ENCODE measurements at regions not wholly inside any gene's neighbourhood (a gene's known extent, or its start where the extent isn't known, plus 50 kb on each side); places are given as distances from the start of the nearest gene placed in this dataset.

DNA sequence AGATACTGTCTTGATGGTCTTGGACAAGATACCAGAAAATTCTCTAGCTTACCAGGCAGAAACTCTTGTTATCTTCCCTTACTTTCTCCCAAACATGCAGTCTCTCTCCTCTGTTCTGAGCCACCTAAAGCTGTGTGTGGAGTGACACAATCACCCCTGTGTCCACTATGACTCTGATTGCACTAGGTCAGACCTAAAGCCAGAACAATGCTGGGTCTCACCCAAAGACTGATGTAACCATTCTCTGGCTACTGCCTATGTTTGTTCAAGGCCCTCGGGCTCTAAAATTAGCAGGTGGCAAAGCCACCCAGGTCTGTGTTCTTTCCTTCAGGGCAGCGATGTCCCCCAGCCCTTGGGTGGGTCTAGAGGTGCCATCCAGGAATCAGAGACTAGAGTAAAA lies 200.5 kb downstream of the KCNA4 start:
- Histone ChIP-seq H3K36me3 (ENCODE audit: insufficient read depth, low read length) (no peaks in the 10 kb centered on the region), H3K9me3 (ENCODE audit: low read depth, low read length) (no peaks in the 10 kb centered on the region), H3K4me3 (no peak overlapping the region), H3K9ac (ENCODE audit: insufficient read length) (no peak overlapping the region), H3K27ac (no peak overlapping the region)
- TF ChIP-seq EZH2 (IDR thresholded peaks at IDR 0.05) (no peak), POLR2AphosphoS5 (IDR thresholded peaks at IDR 0.05; ENCODE audit: borderline replicate concordance, low read depth, low read length) (no peak), FOXP2 (optimal IDR thresholded peaks at IDR 0.05; ENCODE audit: control extremely low read depth, extremely low read length, insufficient read depth) (no peak)
- no peak for DNase-seq (ENCODE audit: low read depth, low spot score)

DNA sequence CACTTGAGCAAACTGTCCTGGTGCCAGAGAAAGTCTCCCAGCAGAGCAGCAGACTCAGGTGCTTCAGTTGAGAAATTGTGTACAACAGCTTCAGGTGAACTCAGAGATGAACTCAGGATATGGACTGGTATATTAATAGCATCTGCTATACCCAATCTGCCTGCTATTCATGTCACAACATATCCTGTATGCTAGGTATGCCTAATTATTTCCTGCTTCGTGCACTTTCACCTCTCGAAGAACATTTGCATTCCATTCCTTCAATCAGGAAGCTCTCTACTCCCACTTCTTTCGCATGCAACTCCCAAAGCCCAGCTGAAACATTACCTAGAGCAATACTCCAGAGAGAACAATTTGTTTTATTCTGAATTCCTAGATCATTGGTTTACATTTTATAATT lies 207.7 kb downstream of the KCNA4 start:
- DNase-seq (ENCODE audit: low read depth, low spot score), result no peak
- H3K9ac ChIP-seq (ENCODE audit: insufficient read length), result no peak overlapping the region
- H3K4me3 ChIP-seq, result no peak overlapping the region
- H3K27ac ChIP-seq, result no peak overlapping the region
- H3K36me3 ChIP-seq (ENCODE audit: insufficient read depth, low read length), result no peaks in the 10 kb centered on the region
- TF ChIP-seq FOXP2 (optimal IDR thresholded peaks at IDR 0.05; ENCODE audit: control extremely low read depth, extremely low read length, insufficient read depth) (no peak), EZH2 (IDR thresholded peaks at IDR 0.05) (no peak), POLR2AphosphoS5 (IDR thresholded peaks at IDR 0.05; ENCODE audit: borderline replicate concordance, low read depth, low read length) (no peak)
- no peaks in the 10 kb centered on the region for H3K9me3 ChIP-seq (ENCODE audit: low read depth, low read length)

DNA sequence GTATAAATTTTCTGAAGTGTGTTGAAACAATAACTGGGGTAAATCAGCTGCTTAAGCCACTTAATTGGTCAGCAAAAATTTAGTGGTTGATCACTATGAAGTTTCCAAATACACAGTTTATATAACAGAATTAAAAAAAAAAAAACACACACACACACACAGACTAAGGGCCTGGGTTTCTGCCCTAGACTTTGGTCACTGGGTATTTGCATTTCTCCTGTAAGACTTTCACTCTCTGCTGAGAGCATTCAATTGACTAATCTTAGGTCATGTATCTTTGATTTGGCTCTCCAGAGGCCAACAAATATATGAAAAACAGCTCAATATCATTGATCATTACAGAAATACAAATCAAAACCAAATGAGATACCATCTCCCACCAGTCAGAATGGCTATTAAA lies 214.3 kb downstream of the KCNA4 start:
- H3K9ac ChIP-seq (ENCODE audit: insufficient read length), result no peak overlapping the region
- DNase-seq (ENCODE audit: low read depth, low spot score), result no peak
- no peak overlapping the region for H3K4me3 ChIP-seq
- H3K36me3 ChIP-seq (ENCODE audit: insufficient read depth, low read length), result no peaks in the 10 kb centered on the region
- no peaks in the 10 kb centered on the region for H3K9me3 ChIP-seq (ENCODE audit: low read depth, low read length)
- TF ChIP-seq EZH2 (IDR thresholded peaks at IDR 0.05) (no peak), POLR2AphosphoS5 (IDR thresholded peaks at IDR 0.05; ENCODE audit: borderline replicate concordance, low read depth, low read length) (no peak), FOXP2 (optimal IDR thresholded peaks at IDR 0.05; ENCODE audit: control extremely low read depth, extremely low read length, insufficient read depth) (no peak)
- no peak overlapping the region for H3K27ac ChIP-seq

DNA sequence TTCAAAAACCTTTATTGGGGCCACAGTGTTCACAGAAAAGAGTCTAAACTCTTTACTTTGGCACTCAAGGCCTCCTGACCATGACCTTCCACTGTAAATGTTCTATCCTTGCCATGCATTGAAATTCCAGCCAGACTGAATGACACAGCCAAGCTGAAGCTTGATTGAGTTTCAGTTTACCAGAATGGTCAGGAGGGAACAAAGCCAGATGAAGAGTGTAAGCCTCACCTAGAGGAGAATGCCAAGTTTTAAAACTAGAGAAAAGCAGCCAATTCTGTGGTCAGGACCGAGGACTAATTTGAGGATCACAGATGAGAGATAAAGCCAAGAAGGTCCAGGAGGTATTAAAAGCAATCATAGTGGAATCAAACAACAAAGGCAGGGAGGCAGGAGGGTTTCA lies 215.3 kb downstream of the KCNA4 start:
- Histone ChIP-seq H3K9ac (ENCODE audit: insufficient read length) (no peak overlapping the region), H3K27ac (no peak overlapping the region), H3K4me3 (no peak overlapping the region), H3K9me3 (ENCODE audit: low read depth, low read length) (no peaks in the 10 kb centered on the region), H3K36me3 (ENCODE audit: insufficient read depth, low read length) (no peaks in the 10 kb centered on the region)
- TF ChIP-seq EZH2 (IDR thresholded peaks at IDR 0.05), result no peak
- TF ChIP-seq POLR2AphosphoS5 (IDR thresholded peaks at IDR 0.05; ENCODE audit: borderline replicate concordance, low read depth, low read length), result no peak
- TF ChIP-seq FOXP2 (optimal IDR thresholded peaks at IDR 0.05; ENCODE audit: control extremely low read depth, extremely low read length, insufficient read depth), result no peak
- no peak for DNase-seq (ENCODE audit: low read depth, low spot score)

DNA sequence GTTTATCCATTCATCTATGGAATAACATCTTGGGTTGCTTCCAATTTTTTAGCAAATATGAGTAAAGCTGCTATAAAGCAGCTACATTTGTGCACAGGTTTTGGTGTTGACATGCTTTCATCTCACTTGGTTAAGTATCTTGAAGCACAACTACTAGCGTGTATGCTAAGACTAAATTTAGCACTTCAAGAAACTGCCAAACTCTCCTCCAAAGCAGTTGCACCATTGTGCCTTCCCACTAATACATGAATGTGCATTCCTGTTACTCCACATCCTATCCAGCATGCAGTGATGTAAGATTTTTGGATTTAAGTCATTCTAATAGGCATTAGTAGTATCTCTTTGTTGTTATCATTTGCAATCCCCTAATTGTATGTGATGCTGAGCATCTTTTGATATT lies 230.7 kb downstream of the KCNA4 start:
- Histone ChIP-seq H3K9me3 (ENCODE audit: low read depth, low read length) (no peaks in the 10 kb centered on the region), H3K27ac (no peak overlapping the region), H3K4me3 (no peak overlapping the region), H3K36me3 (ENCODE audit: insufficient read depth, low read length) (no peaks in the 10 kb centered on the region), H3K9ac (ENCODE audit: insufficient read length) (no peak overlapping the region)
- TF ChIP-seq EZH2 (IDR thresholded peaks at IDR 0.05) (no peak), FOXP2 (optimal IDR thresholded peaks at IDR 0.05; ENCODE audit: control extremely low read depth, extremely low read length, insufficient read depth) (no peak), POLR2AphosphoS5 (IDR thresholded peaks at IDR 0.05; ENCODE audit: borderline replicate concordance, low read depth, low read length) (no peak)
- DNase-seq (ENCODE audit: low read depth, low spot score), result no peak

DNA sequence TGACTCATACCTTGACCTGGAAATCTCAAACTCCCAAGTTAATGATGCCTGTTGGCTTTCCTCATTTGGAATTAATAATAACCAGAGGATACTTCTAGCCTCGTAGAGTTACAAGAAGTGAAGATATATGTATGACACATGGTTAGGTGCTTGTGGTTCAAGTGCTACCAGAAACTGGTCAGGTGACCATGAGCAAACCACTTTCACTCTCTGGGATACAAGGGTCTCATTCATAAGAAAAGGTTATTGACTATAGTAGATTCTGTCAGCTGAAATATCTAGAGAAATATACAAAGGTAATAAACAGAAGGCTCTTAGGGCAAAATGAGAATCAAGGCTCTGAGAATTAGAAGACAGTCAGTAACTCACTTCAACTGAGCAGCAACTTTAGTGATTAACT lies 233.3 kb downstream of the KCNA4 start:
- TF ChIP-seq POLR2AphosphoS5 (IDR thresholded peaks at IDR 0.05; ENCODE audit: borderline replicate concordance, low read depth, low read length), result no peak
- TF ChIP-seq FOXP2 (optimal IDR thresholded peaks at IDR 0.05; ENCODE audit: control extremely low read depth, extremely low read length, insufficient read depth), result no peak
- no peak for TF ChIP-seq EZH2 (IDR thresholded peaks at IDR 0.05)

DNA sequence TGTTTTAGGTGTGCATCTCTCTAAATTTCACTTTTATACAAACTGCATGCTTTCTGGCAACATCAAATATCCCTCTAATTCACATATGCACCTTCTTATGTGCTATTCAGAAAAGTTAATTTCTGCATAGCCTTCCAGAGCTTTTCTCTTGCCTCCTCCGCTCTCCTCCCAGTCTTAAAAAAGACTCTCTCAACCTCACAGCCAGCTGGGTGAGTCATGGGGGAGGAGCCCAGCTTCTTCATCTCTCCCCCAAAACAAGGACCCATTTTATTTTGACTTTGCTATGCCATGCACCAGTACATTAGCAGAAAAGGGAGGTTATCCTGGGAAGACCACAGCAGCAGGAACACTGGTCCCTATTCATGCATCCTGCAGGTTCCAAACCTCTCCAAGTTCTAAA lies 234.4 kb downstream of the KCNA4 start:
- H3K27ac ChIP-seq, result no peak overlapping the region
- H3K4me3 ChIP-seq, result no peak overlapping the region
- no peak for DNase-seq (ENCODE audit: low read depth, low spot score)
- no peaks in the 10 kb centered on the region for H3K36me3 ChIP-seq (ENCODE audit: insufficient read depth, low read length)
- no peaks in the 10 kb centered on the region for H3K9me3 ChIP-seq (ENCODE audit: low read depth, low read length)
- H3K9ac ChIP-seq (ENCODE audit: insufficient read length), result no peak overlapping the region
- TF ChIP-seq POLR2AphosphoS5 (IDR thresholded peaks at IDR 0.05; ENCODE audit: borderline replicate concordance, low read depth, low read length) (no peak), EZH2 (IDR thresholded peaks at IDR 0.05) (no peak), FOXP2 (optimal IDR thresholded peaks at IDR 0.05; ENCODE audit: control extremely low read depth, extremely low read length, insufficient read depth) (no peak)

More for the DNA sequence above, 233.3 kb downstream of the KCNA4 start:
- DNase-seq (ENCODE audit: low read depth, low spot score), result no peak
- H3K36me3 ChIP-seq (ENCODE audit: insufficient read depth, low read length), result no peaks in the 10 kb centered on the region
- H3K4me3 ChIP-seq, result no peak overlapping the region
- H3K9me3 ChIP-seq (ENCODE audit: low read depth, low read length), result no peaks in the 10 kb centered on the region
- H3K9ac ChIP-seq (ENCODE audit: insufficient read length), result no peak overlapping the region
- no peak overlapping the region for H3K27ac ChIP-seq

DNA sequence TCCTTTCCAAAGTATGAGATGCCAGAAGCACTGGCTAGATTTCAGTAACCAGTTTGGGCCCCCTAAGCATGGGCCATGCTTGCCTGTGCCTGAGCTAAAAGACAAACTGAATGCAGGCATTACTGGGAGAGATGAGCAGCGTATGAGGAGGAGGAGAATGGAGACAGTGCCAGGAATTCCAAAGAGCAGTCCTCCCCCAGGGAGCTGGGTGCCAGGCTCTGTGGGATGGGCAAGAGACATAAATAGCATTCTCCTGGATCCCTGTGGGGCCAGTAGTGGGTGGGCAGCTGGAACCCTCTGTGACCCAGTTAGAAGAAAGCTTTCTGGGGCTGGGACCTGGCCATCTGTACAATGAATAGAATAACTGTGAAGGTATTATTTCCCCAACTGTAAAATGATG lies 235.6 kb downstream of the KCNA4 start:
- Histone ChIP-seq H3K9me3 (ENCODE audit: low read depth, low read length) (no peaks in the 10 kb centered on the region), H3K27ac (no peak overlapping the region), H3K9ac (ENCODE audit: insufficient read length) (no peak overlapping the region), H3K4me3 (no peak overlapping the region), H3K36me3 (ENCODE audit: insufficient read depth, low read length) (no peaks in the 10 kb centered on the region)
- no peak for DNase-seq (ENCODE audit: low read depth, low spot score)
- TF ChIP-seq POLR2AphosphoS5 (IDR thresholded peaks at IDR 0.05; ENCODE audit: borderline replicate concordance, low read depth, low read length), result no peak
- TF ChIP-seq EZH2 (IDR thresholded peaks at IDR 0.05), result no peak
- TF ChIP-seq FOXP2 (optimal IDR thresholded peaks at IDR 0.05; ENCODE audit: control extremely low read depth, extremely low read length, insufficient read depth), result no peak

DNA sequence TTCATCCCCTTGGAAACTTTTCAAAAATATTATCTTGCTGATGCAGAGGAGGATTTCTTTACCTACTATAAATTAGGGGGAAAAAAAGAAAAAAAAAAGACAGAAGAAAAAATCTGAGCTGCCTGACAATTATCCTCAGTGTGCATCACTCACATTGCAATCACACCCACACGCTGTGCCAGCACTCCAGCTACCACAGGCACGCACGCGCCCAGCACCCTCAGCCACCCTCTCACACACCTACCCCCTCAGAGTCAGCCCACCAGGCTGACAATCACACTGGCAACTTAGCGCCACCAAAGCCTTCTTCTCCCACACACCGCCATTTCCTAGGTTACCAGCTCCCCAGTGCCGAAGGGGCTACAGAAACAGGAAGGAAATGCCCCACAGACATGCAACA lies 236.1 kb downstream of the KCNA4 start:
- H3K36me3 ChIP-seq (ENCODE audit: insufficient read depth, low read length), result no peaks in the 10 kb centered on the region
- no peak for DNase-seq (ENCODE audit: low read depth, low spot score)
- no peak overlapping the region for H3K4me3 ChIP-seq
- TF ChIP-seq EZH2 (IDR thresholded peaks at IDR 0.05) (no peak), FOXP2 (optimal IDR thresholded peaks at IDR 0.05; ENCODE audit: control extremely low read depth, extremely low read length, insufficient read depth) (no peak), POLR2AphosphoS5 (IDR thresholded peaks at IDR 0.05; ENCODE audit: borderline replicate concordance, low read depth, low read length) (no peak)
- no peak overlapping the region for H3K27ac ChIP-seq
- H3K9ac ChIP-seq (ENCODE audit: insufficient read length), result no peak overlapping the region
- no peaks in the 10 kb centered on the region for H3K9me3 ChIP-seq (ENCODE audit: low read depth, low read length)
